WTC11 (cell line): ENCODE measurements at regions not wholly inside any gene's neighbourhood (a gene's known extent, or its start where the extent isn't known, plus 50 kb on each side); places are given as distances from the start of the nearest gene placed in this dataset.
"Not testable (repeated sequence)": the region's sequence is repeated elsewhere in the genome, so short reads cannot be mapped to it uniquely, and the experiment has no call there.

Experiments
- ATAC-seq: fragments of 200-7000 bp; cut with Tn5 transposase; 2 replicates; pipeline ENCODE4 v1.10.0; 2021; ENCODE audit warnings: mild to moderate bottlenecking, moderate library complexity
- CTCF ChIA-PET: fragments of 300-600 bp; sonication (Branson Sonifier 250); formaldehyde crosslinking; loops from one replicate; lab custom pipeline; 2021; ENCODE audit warnings: antibody characterized with exemption; lab: Charles Lee
- POLR2A ChIA-PET: fragments of 350-600 bp; sonication (Branson Sonifier 250); formaldehyde crosslinking; loops from one replicate; lab custom pipeline; 2021; ENCODE audit warnings: antibody characterized with exemption; lab: Charles Lee
- DNase-seq: peaks from one replicate; pipeline ENCODE4 v3.0.0; 2021; ENCODE audit warnings: low spot score
- H3K27ac Mint-ChIP-seq: 2 replicates; pipeline ENCODE4 v1.8.0; 2021; ENCODE audit warnings: mixed read lengths
- H3K27me3 Mint-ChIP-seq: 2 replicates; pipeline ENCODE4 v1.8.0; 2021; ENCODE audit warnings: low read depth, mild to moderate bottlenecking, moderate library complexity, mixed read lengths
- H3K36me3 Mint-ChIP-seq: 2 replicates; pipeline ENCODE4 v1.8.0; 2021; ENCODE audit warnings: mixed read lengths
- H3K4me1 Mint-ChIP-seq: 2 replicates; pipeline ENCODE4 v1.8.0; 2022; ENCODE audit warnings: mixed read lengths
- H3K4me3 Mint-ChIP-seq: 2 replicates; pipeline ENCODE4 v1.8.0; 2021; ENCODE audit warnings: mild to moderate bottlenecking, moderate library complexity, mixed read lengths
- H3K9me3 Mint-ChIP-seq: 2 replicates; pipeline ENCODE4 v1.8.0; 2021; ENCODE audit warnings: mixed read lengths
- ESRRA ChIP-seq: sonication (generic); formaldehyde crosslinking; IDR thresholded peaks from 2 replicates; pipeline ENCODE4 v1.8.1; 2022; ENCODE audit warnings: mild to moderate bottlenecking, missing genetic modification reagents, borderline replicate concordance
- ETV6 ChIP-seq: sonication (generic); formaldehyde crosslinking; IDR thresholded peaks from 2 replicates; pipeline ENCODE4 v1.8.1; 2022; ENCODE audit warnings: mild to moderate bottlenecking, missing genetic modification reagents
- FOXJ3 ChIP-seq: sonication (generic); formaldehyde crosslinking; IDR thresholded peaks from 2 replicates; pipeline ENCODE4 v1.9.0; 2021; ENCODE audit warnings: missing genetic modification reagents, mild to moderate bottlenecking, borderline replicate concordance
- GABPB1 ChIP-seq: sonication (generic); formaldehyde crosslinking; IDR thresholded peaks from 2 replicates; pipeline ENCODE4 v1.8.1; 2023; ENCODE audit warnings: mild to moderate bottlenecking, missing genetic modification reagents
- IRF2 ChIP-seq: sonication (generic); formaldehyde crosslinking; IDR thresholded peaks from 2 replicates; pipeline ENCODE4 v1.8.0; 2022; ENCODE audit warnings: low read depth, missing genetic modification reagents, borderline replicate concordance
- JAZF1 ChIP-seq: fragments of 250-450 bp; sonication (Bioruptor Pico); IDR thresholded peaks from 2 replicates; pipeline ENCODE4 v1.9.0; 2021; ENCODE audit warnings: moderate library complexity, mild to moderate bottlenecking, inconsistent platforms
- KAT7 ChIP-seq: sonication (generic); formaldehyde crosslinking; IDR thresholded peaks from 2 replicates; pipeline ENCODE4 v1.8.1; 2023; ENCODE audit warnings: missing genetic modification reagents, mild to moderate bottlenecking, borderline replicate concordance
- MXD4 ChIP-seq: fragments of 250-450 bp; sonication (Bioruptor Pico); IDR thresholded peaks from 2 replicates; pipeline ENCODE4 v1.8.0; 2021; ENCODE audit warnings: mild to moderate bottlenecking, moderate library complexity, borderline replicate concordance
- MYBL2 ChIP-seq: sonication (generic); formaldehyde crosslinking; IDR thresholded peaks from 2 replicates; pipeline ENCODE4 v1.8.1; 2023; ENCODE audit warnings: mild to moderate bottlenecking, moderate library complexity, missing genetic modification reagents
- NFYB ChIP-seq: sonication (generic); formaldehyde crosslinking; conservative IDR thresholded peaks from 2 replicates; pipeline ENCODE4 v1.8.0; 2022; ENCODE audit warnings: low read depth, missing genetic modification reagents
- OVOL2 ChIP-seq: fragments of 250-450 bp; sonication (Bioruptor Pico); IDR thresholded peaks from 2 replicates; pipeline ENCODE4 v1.9.0; 2021; ENCODE audit warnings: mild to moderate bottlenecking, borderline replicate concordance
- SMAD3 ChIP-seq: sonication (generic); formaldehyde crosslinking; IDR thresholded peaks from 2 replicates; pipeline ENCODE4 v1.8.0; 2022; ENCODE audit warnings: missing genetic modification reagents, mild to moderate bottlenecking, borderline replicate concordance
- TEAD4 ChIP-seq: sonication (generic); formaldehyde crosslinking; IDR thresholded peaks from 2 replicates; pipeline ENCODE4 v1.8.0; 2022; ENCODE audit warnings: mild to moderate bottlenecking, missing genetic modification reagents
- TP53 ChIP-seq: sonication (generic); formaldehyde crosslinking; IDR thresholded peaks from 2 replicates; pipeline ENCODE4 v1.8.1; 2023; ENCODE audit warnings: mild to moderate bottlenecking, missing genetic modification reagents
- ZNF423 ChIP-seq: fragments of 250-450 bp; sonication (Bioruptor Pico); IDR thresholded peaks from 2 replicates; pipeline ENCODE4 v2.1.2; 2022; ENCODE audit warnings: mild to moderate bottlenecking, moderate library complexity
- TF ChIP-seq, protein P1 (sequence below): sonication (generic); formaldehyde crosslinking; IDR thresholded peaks from 2 replicates; pipeline ENCODE4 v1.8.1; 2023; ENCODE audit warnings: mild to moderate bottlenecking, missing genetic modification reagents
- TF ChIP-seq, protein P2 (sequence below): sonication (generic); formaldehyde crosslinking; IDR thresholded peaks from 2 replicates; pipeline ENCODE4 v1.8.0; 2023; ENCODE audit warnings: missing genetic modification reagents, mild to moderate bottlenecking, borderline replicate concordance
- TF ChIP-seq, protein P3 (sequence below): fragments of 250-450 bp; sonication (Bioruptor Pico); conservative IDR thresholded peaks from 2 replicates; pipeline ENCODE4 v1.9.0; 2021; ENCODE audit warnings: mild to moderate bottlenecking
- TF ChIP-seq, protein P4 (sequence below): fragments of 250-450 bp; sonication (Bioruptor Pico); IDR thresholded peaks from 2 replicates; pipeline ENCODE4 v1.8.0; 2021; ENCODE audit warnings: mild to moderate bottlenecking
- TF ChIP-seq, protein P5 (sequence below): sonication (generic); formaldehyde crosslinking; IDR thresholded peaks from 2 replicates; pipeline ENCODE4 v1.8.0; 2022; ENCODE audit warnings: mild to moderate bottlenecking, missing genetic modification reagents
- TF ChIP-seq, protein P6 (sequence below): sonication (generic); formaldehyde crosslinking; IDR thresholded peaks from 2 replicates; pipeline ENCODE4 v1.8.0; 2022; ENCODE audit warnings: mild to moderate bottlenecking, missing genetic modification reagents

DNA sequence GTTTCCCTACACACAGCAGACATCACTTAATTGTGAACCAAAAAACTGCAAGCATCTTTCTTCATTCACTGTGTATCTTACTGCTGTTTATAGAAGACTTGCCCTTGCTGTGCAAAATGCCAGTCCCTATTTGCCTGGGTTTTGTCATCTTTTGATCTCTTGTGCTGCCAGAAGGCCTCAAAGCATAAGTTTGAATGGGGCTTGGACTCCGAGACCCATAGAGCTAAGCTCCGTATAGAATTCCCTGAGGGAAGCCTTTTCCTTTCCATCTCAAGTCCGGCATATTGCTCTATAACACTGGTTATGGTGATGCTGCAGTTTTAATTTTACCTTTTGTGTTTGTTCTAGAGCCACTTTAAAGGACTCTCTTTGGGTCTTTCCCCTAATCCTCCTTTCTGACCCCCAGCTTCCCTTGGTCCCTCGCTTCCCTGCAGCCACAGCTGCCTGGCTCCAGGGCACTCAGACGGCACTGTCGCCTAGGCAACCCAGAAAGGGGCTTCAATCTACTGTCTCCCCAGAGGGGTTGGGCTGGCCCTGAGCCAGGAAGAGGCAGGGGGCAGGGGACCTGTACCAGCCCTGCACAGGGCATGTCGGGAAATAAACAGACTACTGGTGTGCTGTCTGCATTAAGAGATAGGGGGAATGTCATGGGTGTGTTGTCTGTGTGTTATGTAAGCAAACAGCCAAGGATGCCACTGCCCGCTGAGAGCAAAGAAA lies 73.4 kb upstream of the MELK start:
- ChIA-PET CTCF (no interaction called here), POLR2A (no interaction called here)
- Mint-ChIP-seq H3K36me3 (no peaks in the 10 kb centered on the region), H3K27ac (no peak overlapping the region), H3K9me3 (no peaks in the 10 kb centered on the region), H3K4me1 (peaks cover 11% of the 10 kb centered on the region), H3K27me3 (no peaks in the 10 kb centered on the region), H3K4me3 (no peak overlapping the region)
- ATAC-seq (peak; percentile 73), DNase-seq (peak; percentile 33)
- TF ChIP-seq MXD4 (CRISPR knock-in tag) (no peak), SMAD3 (no peak), KAT7 (CRISPR knock-in tag) (no peak), MYBL2 (CRISPR knock-in tag) (no peak), FOXJ3 (CRISPR knock-in tag) (no peak), JAZF1 (CRISPR knock-in tag) (no peak), ETV6 (CRISPR knock-in tag) (no peak), ESRRA (no peak), OVOL2 (CRISPR knock-in tag) (no peak)
- TF ChIP-seq, protein P1, sequence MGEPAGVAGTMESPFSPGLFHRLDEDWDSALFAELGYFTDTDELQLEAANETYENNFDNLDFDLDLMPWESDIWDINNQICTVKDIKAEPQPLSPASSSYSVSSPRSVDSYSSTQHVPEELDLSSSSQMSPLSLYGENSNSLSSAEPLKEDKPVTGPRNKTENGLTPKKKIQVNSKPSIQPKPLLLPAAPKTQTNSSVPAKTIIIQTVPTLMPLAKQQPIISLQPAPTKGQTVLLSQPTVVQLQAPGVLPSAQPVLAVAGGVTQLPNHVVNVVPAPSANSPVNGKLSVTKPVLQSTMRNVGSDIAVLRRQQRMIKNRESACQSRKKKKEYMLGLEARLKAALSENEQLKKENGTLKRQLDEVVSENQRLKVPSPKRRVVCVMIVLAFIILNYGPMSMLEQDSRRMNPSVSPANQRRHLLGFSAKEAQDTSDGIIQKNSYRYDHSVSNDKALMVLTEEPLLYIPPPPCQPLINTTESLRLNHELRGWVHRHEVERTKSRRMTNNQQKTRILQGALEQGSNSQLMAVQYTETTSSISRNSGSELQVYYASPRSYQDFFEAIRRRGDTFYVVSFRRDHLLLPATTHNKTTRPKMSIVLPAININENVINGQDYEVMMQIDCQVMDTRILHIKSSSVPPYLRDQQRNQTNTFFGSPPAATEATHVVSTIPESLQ (CRISPR knock-in tag), result no peak
- TF ChIP-seq, protein P2, sequence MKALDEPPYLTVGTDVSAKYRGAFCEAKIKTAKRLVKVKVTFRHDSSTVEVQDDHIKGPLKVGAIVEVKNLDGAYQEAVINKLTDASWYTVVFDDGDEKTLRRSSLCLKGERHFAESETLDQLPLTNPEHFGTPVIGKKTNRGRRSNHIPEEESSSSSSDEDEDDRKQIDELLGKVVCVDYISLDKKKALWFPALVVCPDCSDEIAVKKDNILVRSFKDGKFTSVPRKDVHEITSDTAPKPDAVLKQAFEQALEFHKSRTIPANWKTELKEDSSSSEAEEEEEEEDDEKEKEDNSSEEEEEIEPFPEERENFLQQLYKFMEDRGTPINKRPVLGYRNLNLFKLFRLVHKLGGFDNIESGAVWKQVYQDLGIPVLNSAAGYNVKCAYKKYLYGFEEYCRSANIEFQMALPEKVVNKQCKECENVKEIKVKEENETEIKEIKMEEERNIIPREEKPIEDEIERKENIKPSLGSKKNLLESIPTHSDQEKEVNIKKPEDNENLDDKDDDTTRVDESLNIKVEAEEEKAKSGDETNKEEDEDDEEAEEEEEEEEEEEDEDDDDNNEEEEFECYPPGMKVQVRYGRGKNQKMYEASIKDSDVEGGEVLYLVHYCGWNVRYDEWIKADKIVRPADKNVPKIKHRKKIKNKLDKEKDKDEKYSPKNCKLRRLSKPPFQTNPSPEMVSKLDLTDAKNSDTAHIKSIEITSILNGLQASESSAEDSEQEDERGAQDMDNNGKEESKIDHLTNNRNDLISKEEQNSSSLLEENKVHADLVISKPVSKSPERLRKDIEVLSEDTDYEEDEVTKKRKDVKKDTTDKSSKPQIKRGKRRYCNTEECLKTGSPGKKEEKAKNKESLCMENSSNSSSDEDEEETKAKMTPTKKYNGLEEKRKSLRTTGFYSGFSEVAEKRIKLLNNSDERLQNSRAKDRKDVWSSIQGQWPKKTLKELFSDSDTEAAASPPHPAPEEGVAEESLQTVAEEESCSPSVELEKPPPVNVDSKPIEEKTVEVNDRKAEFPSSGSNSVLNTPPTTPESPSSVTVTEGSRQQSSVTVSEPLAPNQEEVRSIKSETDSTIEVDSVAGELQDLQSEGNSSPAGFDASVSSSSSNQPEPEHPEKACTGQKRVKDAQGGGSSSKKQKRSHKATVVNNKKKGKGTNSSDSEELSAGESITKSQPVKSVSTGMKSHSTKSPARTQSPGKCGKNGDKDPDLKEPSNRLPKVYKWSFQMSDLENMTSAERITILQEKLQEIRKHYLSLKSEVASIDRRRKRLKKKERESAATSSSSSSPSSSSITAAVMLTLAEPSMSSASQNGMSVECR (CRISPR knock-in tag), result no peak
- TF ChIP-seq, protein P3, sequence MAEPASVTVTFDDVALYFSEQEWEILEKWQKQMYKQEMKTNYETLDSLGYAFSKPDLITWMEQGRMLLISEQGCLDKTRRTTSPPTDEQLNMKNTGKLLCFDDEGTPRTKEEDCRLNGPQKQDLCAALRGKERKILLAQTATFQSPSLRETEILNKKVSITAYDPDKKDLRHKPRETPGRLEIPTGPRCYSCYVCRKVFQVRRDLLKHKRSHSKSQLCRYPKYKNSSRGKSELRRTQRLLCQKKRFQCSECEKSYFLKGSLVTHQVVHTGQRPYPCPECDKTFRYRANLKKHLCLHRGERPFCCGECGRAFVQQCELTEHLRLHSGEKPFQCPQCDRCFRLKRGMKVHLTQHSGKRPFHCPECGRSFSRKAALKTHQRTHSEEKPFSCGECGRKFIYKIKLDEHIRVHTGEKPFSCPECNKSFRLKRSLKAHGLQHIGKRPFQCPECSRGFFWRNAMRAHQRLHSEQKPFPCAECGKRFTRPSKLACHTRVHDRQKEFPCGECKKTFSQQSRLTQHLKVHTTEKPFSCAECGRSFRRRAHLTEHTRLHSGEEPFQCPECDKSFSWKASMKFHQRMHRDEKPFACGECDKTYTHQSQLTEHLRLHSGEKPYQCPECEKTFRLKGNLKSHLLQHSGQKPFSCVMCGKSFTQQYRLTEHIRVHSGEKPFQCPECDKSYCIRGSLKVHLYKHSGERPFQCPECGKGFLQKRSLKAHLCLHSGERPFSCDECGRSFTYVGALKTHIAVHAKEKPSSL, result no peak

DNA sequence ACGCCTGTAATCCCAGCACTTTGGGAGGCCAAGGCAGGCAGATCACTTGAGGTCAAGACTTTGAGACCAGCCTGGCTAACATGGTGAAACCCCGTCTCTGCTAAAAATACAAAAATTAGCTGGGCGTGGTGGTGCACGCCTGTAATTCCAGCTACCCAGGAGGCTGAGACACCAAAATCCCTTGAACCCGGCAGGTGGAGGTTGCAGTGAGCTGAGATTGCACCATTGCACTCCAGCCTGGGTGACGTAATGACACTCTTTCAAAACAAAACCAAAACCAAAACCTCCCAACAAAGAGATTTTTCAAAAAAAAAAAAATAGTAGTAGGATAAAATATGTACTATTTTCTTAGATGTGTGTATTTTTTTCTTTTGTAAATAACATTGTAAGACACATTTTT lies 79.1 kb upstream of the MELK start:
- POLR2A ChIA-PET, result interaction anchor here (0.9 kb wide), 1 partner anchor 11 kb away, joined by 3 read pairs; no protein-coding TSS in a partner anchor
- CTCF ChIA-PET, H3K9me3 Mint-ChIP-seq, H3K36me3 Mint-ChIP-seq, H3K4me3 Mint-ChIP-seq, H3K27me3 Mint-ChIP-seq, H3K27ac Mint-ChIP-seq: not testable (repeated sequence)
- H3K4me1 Mint-ChIP-seq, result peaks cover 33% of the 10 kb centered on the region
- 0 out of 2 replicates have a peak, but pooled peaks have one; percentile 17 for TF ChIP-seq GABPB1 (CRISPR knock-in tag)
- TF ChIP-seq, all 79 proteins: peak for 1; not testable (repeated sequence) for 78
- not testable (repeated sequence) for DNase-seq, ATAC-seq

DNA sequence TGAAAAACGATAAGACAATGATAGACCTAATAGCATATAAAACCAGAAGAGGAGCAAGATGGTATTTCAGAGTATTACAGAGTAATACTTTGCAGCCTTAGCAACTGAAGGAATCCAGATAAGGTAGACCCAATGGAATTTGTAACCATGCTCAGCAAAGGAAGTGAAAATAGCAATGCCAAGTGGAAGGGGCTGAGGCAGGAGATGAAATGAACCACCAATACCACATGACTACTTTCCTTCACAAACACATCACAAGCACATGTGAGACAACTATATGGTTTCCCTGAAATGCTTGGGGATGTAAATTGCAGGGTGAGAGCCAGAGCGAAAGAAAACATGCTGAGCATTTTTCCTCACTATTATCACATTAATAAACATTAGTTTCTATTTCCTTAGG lies 79.8 kb upstream of the MELK start:
- no peak overlapping the region for H3K4me3 Mint-ChIP-seq
- H3K4me1 Mint-ChIP-seq, result peaks cover 40% of the 10 kb centered on the region
- no peaks in the 10 kb centered on the region for H3K36me3 Mint-ChIP-seq
- ATAC-seq, result no peak
- POLR2A ChIA-PET, result no interaction called here
- CTCF ChIA-PET, result no interaction called here
- H3K27ac Mint-ChIP-seq, result no peak overlapping the region
- H3K9me3 Mint-ChIP-seq, result no peaks in the 10 kb centered on the region
- H3K27me3 Mint-ChIP-seq, result no peaks in the 10 kb centered on the region
- DNase-seq, result no peak
- TF ChIP-seq IRF2 (no peak), NFYB (CRISPR knock-in tag) (no peak), ZNF423 (CRISPR knock-in tag) (no peak), OVOL2 (CRISPR knock-in tag) (no peak), TP53 (CRISPR knock-in tag) (no peak), TEAD4 (CRISPR knock-in tag) (no peak)
- TF ChIP-seq, protein P4, sequence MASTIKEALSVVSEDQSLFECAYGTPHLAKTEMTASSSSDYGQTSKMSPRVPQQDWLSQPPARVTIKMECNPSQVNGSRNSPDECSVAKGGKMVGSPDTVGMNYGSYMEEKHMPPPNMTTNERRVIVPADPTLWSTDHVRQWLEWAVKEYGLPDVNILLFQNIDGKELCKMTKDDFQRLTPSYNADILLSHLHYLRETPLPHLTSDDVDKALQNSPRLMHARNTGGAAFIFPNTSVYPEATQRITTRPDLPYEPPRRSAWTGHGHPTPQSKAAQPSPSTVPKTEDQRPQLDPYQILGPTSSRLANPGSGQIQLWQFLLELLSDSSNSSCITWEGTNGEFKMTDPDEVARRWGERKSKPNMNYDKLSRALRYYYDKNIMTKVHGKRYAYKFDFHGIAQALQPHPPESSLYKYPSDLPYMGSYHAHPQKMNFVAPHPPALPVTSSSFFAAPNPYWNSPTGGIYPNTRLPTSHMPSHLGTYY (CRISPR knock-in tag), result no peak
- TF ChIP-seq, protein P5, sequence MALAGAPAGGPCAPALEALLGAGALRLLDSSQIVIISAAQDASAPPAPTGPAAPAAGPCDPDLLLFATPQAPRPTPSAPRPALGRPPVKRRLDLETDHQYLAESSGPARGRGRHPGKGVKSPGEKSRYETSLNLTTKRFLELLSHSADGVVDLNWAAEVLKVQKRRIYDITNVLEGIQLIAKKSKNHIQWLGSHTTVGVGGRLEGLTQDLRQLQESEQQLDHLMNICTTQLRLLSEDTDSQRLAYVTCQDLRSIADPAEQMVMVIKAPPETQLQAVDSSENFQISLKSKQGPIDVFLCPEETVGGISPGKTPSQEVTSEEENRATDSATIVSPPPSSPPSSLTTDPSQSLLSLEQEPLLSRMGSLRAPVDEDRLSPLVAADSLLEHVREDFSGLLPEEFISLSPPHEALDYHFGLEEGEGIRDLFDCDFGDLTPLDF (CRISPR knock-in tag), result no peak
- TF ChIP-seq, protein P6, sequence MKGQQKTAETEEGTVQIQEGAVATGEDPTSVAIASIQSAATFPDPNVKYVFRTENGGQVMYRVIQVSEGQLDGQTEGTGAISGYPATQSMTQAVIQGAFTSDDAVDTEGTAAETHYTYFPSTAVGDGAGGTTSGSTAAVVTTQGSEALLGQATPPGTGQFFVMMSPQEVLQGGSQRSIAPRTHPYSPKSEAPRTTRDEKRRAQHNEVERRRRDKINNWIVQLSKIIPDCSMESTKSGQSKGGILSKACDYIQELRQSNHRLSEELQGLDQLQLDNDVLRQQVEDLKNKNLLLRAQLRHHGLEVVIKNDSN (CRISPR knock-in tag), result no peak
